Neuronal stem cell (in vitro differentiated cells): ENCODE measurements at regions not wholly inside any gene's neighbourhood (a gene's known extent, or its start where the extent isn't known, plus 50 kb on each side); places are given as distances from the start of the nearest gene placed in this dataset.

ENCODE experiments used
- DNase-seq: peaks from one replicate; pipeline ENCODE4 v3.0.0-alpha.2; 2013; ENCODE audit warnings: low spot score
- H2AFZ ChIP-seq: one replicate; pipeline ENCODE4 v1.6.1; 2013; ENCODE audit warnings: mild to moderate bottlenecking, low read length, inconsistent platforms
- H2AK5ac ChIP-seq: 2 replicates; pipeline ENCODE4 v1.6.1; 2013; ENCODE audit warnings: low read depth, mild to moderate bottlenecking, inconsistent platforms, low read length, moderate library complexity, mixed read lengths
- H2BK120ac ChIP-seq: 2 replicates; pipeline ENCODE4 v1.6.1; 2013; ENCODE audit warnings: low read depth, mild to moderate bottlenecking, inconsistent platforms, low read length, moderate library complexity, mixed read lengths
- H2BK12ac ChIP-seq: one replicate; pipeline ENCODE4 v1.6.1; 2013; ENCODE audit warnings: low read length, inconsistent platforms
- H2BK15ac ChIP-seq: 2 replicates; pipeline ENCODE4 v1.6.1; 2013; ENCODE audit warnings: mild to moderate bottlenecking, low read length, inconsistent platforms, mixed read lengths
- H2BK5ac ChIP-seq: one replicate; pipeline ENCODE4 v1.6.1; 2013; ENCODE audit warnings: inconsistent platforms, mild to moderate bottlenecking, low read length, moderate library complexity
- H3K14ac ChIP-seq: one replicate; pipeline ENCODE4 v1.6.1; 2013; ENCODE audit warnings: low read length, inconsistent platforms
- H3K18ac ChIP-seq: 2 replicates; pipeline ENCODE4 v1.6.1; 2013; ENCODE audit warnings: low read length, inconsistent platforms
- H3K23ac ChIP-seq: 2 replicates; pipeline ENCODE4 v1.6.1; 2013; ENCODE audit warnings: low read depth, mild to moderate bottlenecking, mixed read lengths, low read length, inconsistent platforms; ENCODE audit not compliant: poor library complexity
- H3K27ac ChIP-seq: replicated peaks from 3 replicates; pipeline ENCODE4 v1.5.1; 2013; ENCODE audit warnings: low read length, inconsistent platforms
- H3K27me3 ChIP-seq, 3 experiments: 2 replicates each; pipeline ENCODE4 v1.6.1; 2013; ENCODE audit warnings: low read length in 3 of 3, mild to moderate bottlenecking in 2 of 3, inconsistent platforms in 1 of 3, low read depth in 1 of 3, mixed read lengths in 1 of 3, moderate library complexity in 1 of 3; ENCODE audit not compliant: control insufficient read depth in 3 of 3, insufficient read depth in 3 of 3
- H3K36me3 ChIP-seq, 2 donors: replicated peaks in 1 of 2; 2 replicates each; pipeline ENCODE4 v1.6.1; 2013; ENCODE audit warnings: low read length in 2 of 2; ENCODE audit not compliant: control insufficient read depth in 2 of 2, insufficient read depth in 2 of 2
- H3K4ac ChIP-seq: 2 replicates; pipeline ENCODE4 v1.6.1; 2013; ENCODE audit warnings: inconsistent platforms, mild to moderate bottlenecking, low read length, moderate library complexity
- H3K4me1 ChIP-seq, 2 donors: 1 replicate in 1 of 2; 2 replicates in 1 of 2; pipeline ENCODE4 v1.6.1; 2013; ENCODE audit warnings: low read length in 2 of 2, low read depth in 1 of 2; ENCODE audit not compliant: control insufficient read depth in 2 of 2, insufficient read depth in 1 of 2
- H3K4me2 ChIP-seq: one replicate; pipeline ENCODE4 v1.6.1; 2013; ENCODE audit warnings: mild to moderate bottlenecking, low read length, inconsistent platforms; ENCODE audit not compliant: insufficient read depth, poor library complexity, severe bottlenecking
- H3K4me3 ChIP-seq, 2 donors: 2 replicates each; pipeline ENCODE4 v1.5.1; 2013; ENCODE audit warnings: low read length in 2 of 2, mild to moderate bottlenecking in 2 of 2, inconsistent platforms in 1 of 2, moderate library complexity in 1 of 2
- H3K79me1 ChIP-seq: one replicate; pipeline ENCODE4 v1.6.1; 2013; ENCODE audit warnings: low read depth, mild to moderate bottlenecking, inconsistent platforms, low read length, moderate library complexity
- H3K9ac ChIP-seq: one replicate; pipeline ENCODE4 v1.6.1; 2013; ENCODE audit warnings: mild to moderate bottlenecking, low read depth, low read length, inconsistent platforms; ENCODE audit not compliant: poor library complexity
- H3K9me3 ChIP-seq, 2 donors: replicated peaks in 1 of 2; 2 replicates each; pipeline versions ENCODE3 to v1.6.1; 2013; ENCODE audit warnings: low read length in 2 of 2, mild to moderate bottlenecking in 2 of 2, inconsistent platforms in 1 of 2, low read depth in 1 of 2, mixed read lengths in 1 of 2, moderate library complexity in 1 of 2; ENCODE audit not compliant: control insufficient read depth in 2 of 2, insufficient read depth in 1 of 2
- H4K8ac ChIP-seq: one replicate; pipeline ENCODE4 v1.6.1; 2013; ENCODE audit warnings: low read depth, mild to moderate bottlenecking, inconsistent platforms, low read length, moderate library complexity
- H4K91ac ChIP-seq: one replicate; pipeline ENCODE4 v1.6.1; 2013; ENCODE audit warnings: low read length, low read depth, mild to moderate bottlenecking, inconsistent platforms; ENCODE audit not compliant: poor library complexity
- WGBS, 2 donors: extraction: QIAGEN DNeasy Blood & Tissue Kit; methylation state at CpG; one replicate each; pipeline ENCODE4 v1.1.7; 2013; ENCODE audit warnings: missing lambda C conversion rate in 2 of 2, mixed read lengths in 1 of 2; ENCODE audit not compliant: insufficient read length in 2 of 2, insufficient replicate concordance in 1 of 2; ENCODE audit errors: extremely low coverage in 2 of 2; 5-methylcytosine and 5-hydroxymethylcytosine counted together

DNA sequence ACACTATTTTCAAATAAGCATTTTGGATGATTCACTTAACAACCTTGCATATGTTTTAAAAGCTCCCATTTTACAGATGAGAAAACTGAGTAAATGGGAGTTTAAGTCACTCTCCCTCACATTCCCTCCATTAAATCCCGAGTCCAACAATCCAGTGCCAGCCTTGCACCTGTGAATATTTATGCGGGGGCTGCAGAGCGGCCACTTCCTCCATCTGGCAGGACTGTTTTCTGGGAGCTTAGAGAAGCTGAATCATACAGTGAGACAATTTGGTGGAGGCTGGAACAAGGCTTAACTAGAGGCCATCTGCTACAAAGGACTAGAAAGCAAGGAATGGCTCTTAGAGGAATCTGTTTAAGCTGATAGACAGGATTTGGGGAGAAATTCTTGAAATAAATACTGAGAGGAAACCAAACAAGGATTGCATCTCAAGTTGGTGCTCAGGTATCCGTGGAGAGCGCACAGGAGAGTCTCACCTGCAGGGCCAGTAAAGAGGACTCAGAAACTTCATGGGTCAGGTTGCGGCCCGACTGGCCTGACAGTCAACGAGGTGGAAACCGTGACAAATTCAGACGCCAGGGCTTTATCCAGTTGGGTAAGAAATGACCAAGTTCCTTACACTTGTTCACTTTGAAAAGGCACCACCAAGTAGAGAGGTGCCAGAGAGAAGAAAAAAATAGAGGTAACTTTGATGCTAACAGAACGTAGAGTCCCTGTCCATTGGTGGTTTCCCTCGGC, 478.5 kb downstream of the QKI start:
- H2BK5ac ChIP-seq = no peak overlapping the region
- H3K9ac ChIP-seq = no peak overlapping the region
- H2BK15ac ChIP-seq = no peak overlapping the region
- no peak overlapping the region for H2BK12ac ChIP-seq
- H3K4ac ChIP-seq = no peak overlapping the region
- no peak for DNase-seq
- no peak overlapping the region for H4K91ac ChIP-seq
- no peak overlapping the region for H3K14ac ChIP-seq
- no peak overlapping the region for H3K27ac ChIP-seq
- no CpG with 5 or more reads among the region's 12 CpGs for WGBS, 2 donors
- H3K23ac ChIP-seq = no peak overlapping the region
- H4K8ac ChIP-seq = no peak overlapping the region
- H3K4me2 ChIP-seq = no peak overlapping the region
- H3K9me3 ChIP-seq = peaks cover 3 to 14% of the 10 kb centered on the region in 2 donors
- H2AK5ac ChIP-seq = no peak overlapping the region
- no peaks in the 10 kb centered on the region for H3K36me3 ChIP-seq
- no peak overlapping the region for H2BK120ac ChIP-seq
- H3K4me1 ChIP-seq = no peaks in the 10 kb centered on the region
- no peaks in the 10 kb centered on the region for H3K27me3 ChIP-seq
- no peaks in the 10 kb centered on the region for H3K79me1 ChIP-seq
- H2AFZ ChIP-seq = no peak overlapping the region
- no peak overlapping the region for H3K4me3 ChIP-seq
- no peak overlapping the region for H3K18ac ChIP-seq

DNA sequence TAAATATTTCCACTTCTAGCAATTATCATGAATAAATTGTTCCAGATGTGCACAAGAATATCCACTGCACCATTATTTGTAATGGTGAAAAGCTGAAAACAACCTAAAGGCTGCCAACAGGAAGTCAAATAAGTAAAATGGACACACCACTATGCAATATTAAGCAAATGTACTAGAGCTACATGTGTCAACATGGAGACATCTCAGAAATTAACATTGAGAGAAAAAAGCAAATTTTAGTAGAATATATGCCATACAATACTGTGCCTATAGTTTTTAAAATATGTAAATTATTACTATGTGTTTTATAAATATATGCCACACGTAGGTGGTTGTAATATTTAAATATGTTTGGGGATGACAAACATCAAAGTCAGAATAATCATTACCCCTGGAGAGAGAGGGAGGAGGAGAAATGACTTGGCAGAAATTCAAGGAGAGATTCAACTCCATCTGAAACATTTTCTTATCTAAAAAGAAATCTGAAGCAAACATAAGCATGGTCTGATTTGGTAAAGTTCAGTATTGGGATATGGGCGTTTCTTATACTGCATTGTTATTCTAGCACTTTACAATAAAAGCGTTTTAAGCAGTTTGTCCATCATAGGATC, 475.5 kb downstream of the QKI start:
- H4K8ac ChIP-seq = no peak overlapping the region
- H2BK12ac ChIP-seq = no peak overlapping the region
- no peak overlapping the region for H3K4me2 ChIP-seq
- H3K4me3 ChIP-seq = no peak overlapping the region
- H3K36me3 ChIP-seq = no peaks in the 10 kb centered on the region
- H2BK120ac ChIP-seq = no peak overlapping the region
- H3K27me3 ChIP-seq = no peaks in the 10 kb centered on the region
- no peak overlapping the region for H2AK5ac ChIP-seq
- no peak overlapping the region for H3K18ac ChIP-seq
- H2BK5ac ChIP-seq = no peak overlapping the region
- H3K9me3 ChIP-seq = peaks cover 0 to 18% of the 10 kb centered on the region in 2 donors
- no peak overlapping the region for H4K91ac ChIP-seq
- no peak overlapping the region for H2BK15ac ChIP-seq
- H2AFZ ChIP-seq = no peak overlapping the region
- no peak for DNase-seq
- no peak overlapping the region for H3K14ac ChIP-seq
- no peak overlapping the region for H3K27ac ChIP-seq
- H3K79me1 ChIP-seq = no peaks in the 10 kb centered on the region
- H3K23ac ChIP-seq = no peak overlapping the region
- WGBS, 2 donors = no CpG with 5 or more reads among the region's 3 CpGs
- H3K9ac ChIP-seq = no peak overlapping the region
- H3K4me1 ChIP-seq = peaks cover 0 to 3% of the 10 kb centered on the region in 2 donors
- H3K4ac ChIP-seq = no peak overlapping the region

DNA sequence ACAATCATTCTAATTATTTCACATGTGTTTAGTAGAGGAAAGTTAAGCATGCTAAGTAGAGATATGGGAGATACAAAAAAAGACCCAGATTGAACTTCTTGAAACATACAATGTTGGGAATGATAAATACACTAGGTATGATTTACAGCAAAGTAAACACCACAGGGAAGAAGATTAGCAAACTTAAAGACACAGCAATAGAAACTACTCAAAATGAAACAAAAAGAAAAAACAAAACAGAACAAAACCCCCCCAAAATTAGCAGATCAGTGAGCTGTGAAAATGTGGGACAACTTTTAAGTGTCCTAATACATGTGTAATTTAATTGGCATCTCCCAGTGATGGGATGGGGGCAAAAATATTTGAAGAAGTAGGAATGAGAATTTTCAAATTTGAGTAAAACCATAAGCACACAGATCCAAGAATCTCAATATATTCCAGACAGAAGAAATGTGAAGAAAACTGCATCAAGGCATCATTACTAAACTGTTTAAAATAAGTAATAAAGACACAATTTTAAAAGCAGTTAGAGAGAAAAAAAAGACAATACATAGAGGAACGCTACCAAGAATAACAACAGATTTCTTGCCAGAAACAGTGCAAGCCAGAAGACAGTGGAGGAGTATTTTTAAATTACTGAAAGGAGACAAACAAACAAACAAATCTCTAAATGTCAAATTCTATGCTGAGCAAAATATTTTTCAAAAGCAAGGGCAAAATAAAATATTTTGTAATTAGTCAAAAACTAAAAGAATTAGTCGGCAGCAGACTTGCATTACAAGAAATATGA, 473.7 kb downstream of the QKI start:
- no peak for DNase-seq
- WGBS, 2 donors = no CpG with 5 or more reads among the region's 2 CpGs

DNA sequence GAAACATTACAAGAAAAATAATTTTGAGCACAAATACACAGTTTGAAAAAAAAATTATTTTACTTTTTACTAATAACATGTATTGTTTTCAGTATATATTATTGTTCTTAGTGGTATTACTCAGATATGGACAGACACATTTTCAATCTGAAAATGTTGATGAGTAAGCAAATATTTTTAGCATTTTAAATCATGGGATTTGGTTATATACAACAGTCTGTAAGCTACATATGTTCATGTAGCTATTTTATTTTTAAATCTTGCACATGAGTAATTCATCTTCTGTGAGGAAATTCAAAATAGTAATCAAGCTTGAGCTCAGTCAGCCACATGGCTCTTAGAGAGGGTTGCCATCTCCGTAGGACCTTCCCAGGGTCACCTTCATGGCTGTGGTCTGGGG, 471.9 kb downstream of the QKI start:
- no peak overlapping the region for H2BK120ac ChIP-seq
- WGBS, 2 donors = no CpG with 5 or more reads among the region's 1 CpG

More for the DNA sequence above, 473.7 kb downstream of the QKI start:
- no peak overlapping the region for H4K8ac ChIP-seq
- no peak overlapping the region for H3K4me3 ChIP-seq
- no peak overlapping the region for H3K9ac ChIP-seq
- H3K79me1 ChIP-seq = no peaks in the 10 kb centered on the region
- H3K27ac ChIP-seq = no peak overlapping the region
- H3K27me3 ChIP-seq = no peaks in the 10 kb centered on the region
- no peak overlapping the region for H4K91ac ChIP-seq
- peaks cover 0 to 3% of the 10 kb centered on the region in 2 donors for H3K4me1 ChIP-seq
- no peak overlapping the region for H3K23ac ChIP-seq
- no peak overlapping the region for H2BK120ac ChIP-seq
- no peak overlapping the region for H3K14ac ChIP-seq
- no peak overlapping the region for H3K4ac ChIP-seq
- no peaks in the 10 kb centered on the region for H3K36me3 ChIP-seq
- no peak overlapping the region for H2BK15ac ChIP-seq
- no peak overlapping the region for H3K18ac ChIP-seq
- H3K4me2 ChIP-seq = no peak overlapping the region
- H2BK12ac ChIP-seq = no peak overlapping the region
- H2AFZ ChIP-seq = no peak overlapping the region
- H2BK5ac ChIP-seq = no peak overlapping the region
- peaks cover 0 to 20% of the 10 kb centered on the region in 2 donors for H3K9me3 ChIP-seq
- H2AK5ac ChIP-seq = no peak overlapping the region

More for the DNA sequence above, 471.9 kb downstream of the QKI start:
- Histone ChIP-seq H3K27ac (no peak overlapping the region), H2AFZ (no peak overlapping the region), H3K4me3 (no peak overlapping the region), H3K9ac (no peak overlapping the region), H2BK12ac (no peak overlapping the region), H2BK15ac (no peak overlapping the region), H3K23ac (no peak overlapping the region), H3K27me3 (no peaks in the 10 kb centered on the region), H3K4me2 (no peak overlapping the region), H3K79me1 (no peaks in the 10 kb centered on the region), H3K9me3 (peaks cover 0 to 20% of the 10 kb centered on the region in 2 donors), H3K14ac (no peak overlapping the region), H3K18ac (no peak overlapping the region), H4K91ac (no peak overlapping the region), H3K4ac (no peak overlapping the region), H2AK5ac (no peak overlapping the region), H3K36me3 (no peaks in the 10 kb centered on the region), H4K8ac (no peak overlapping the region), H3K4me1 (peaks cover 0 to 3% of the 10 kb centered on the region in 2 donors), H2BK5ac (no peak overlapping the region)
- no peak for DNase-seq
